HG03442 (cell line): ENCODE measurements at regions not wholly inside any gene's neighbourhood (a gene's known extent, or its start where the extent isn't known, plus 50 kb on each side); places are given as distances from the start of the nearest gene placed in this dataset.
"Not testable (repeated sequence)": the region's sequence is repeated elsewhere in the genome, so short reads cannot be mapped to it uniquely, and the experiment has no call there.

Experiments
- ATAC-seq: cut with Tn5 transposase; IDR thresholded peaks from one replicate; pipeline ENCODE4 v1.9.1; 2021; ENCODE audit warnings: mild to moderate bottlenecking, moderate library complexity; ENCODE audit not compliant: unreplicated experiment

DNA sequence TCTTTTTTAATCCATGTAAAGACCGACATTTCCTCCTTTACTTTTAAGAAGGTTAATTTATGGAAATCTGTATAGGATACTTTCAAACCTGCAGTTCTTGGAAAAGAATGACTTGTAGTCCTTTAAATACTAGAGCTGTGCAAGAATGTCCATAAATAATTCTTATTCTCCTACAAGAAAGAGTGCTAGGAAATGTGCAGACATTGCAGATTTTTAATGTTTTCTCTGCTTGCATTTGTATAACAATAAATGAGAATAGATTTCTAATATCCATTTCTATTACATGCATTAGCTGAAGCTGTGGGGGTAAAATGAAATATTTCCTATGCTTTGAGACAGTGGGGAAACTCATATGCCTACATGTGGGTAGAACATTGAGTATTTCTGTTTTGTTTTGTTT is 607.2 kb upstream of the NOVA1 start:
- ATAC-seq = no peak

DNA sequence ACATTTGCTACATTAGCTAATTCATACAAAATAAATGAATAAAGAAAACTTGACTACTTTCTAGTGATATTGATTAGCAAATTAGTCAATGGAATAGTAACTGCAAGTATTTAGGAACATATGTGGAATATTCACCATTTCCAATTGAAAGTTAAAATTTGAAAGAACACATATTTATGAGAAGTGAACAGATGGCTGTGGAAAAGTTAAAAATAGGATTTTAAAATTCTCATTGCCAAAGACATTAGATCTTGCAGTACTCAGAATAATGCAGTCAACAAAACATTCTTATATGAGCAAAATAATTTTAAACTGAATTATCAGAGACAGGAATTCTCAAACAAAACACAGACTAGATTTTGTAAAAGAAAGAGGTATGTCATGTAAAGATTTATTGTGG is 613.9 kb upstream of the NOVA1 start:
- ATAC-seq = no peak

GRCh38 chr14:27222671-27223070 is 624.8 kb upstream of the NOVA1 start:
- ATAC-seq = no peak

GRCh38 chr14:27223906-27224305 is 626.1 kb upstream of the NOVA1 start:
- no peak for ATAC-seq

DNA sequence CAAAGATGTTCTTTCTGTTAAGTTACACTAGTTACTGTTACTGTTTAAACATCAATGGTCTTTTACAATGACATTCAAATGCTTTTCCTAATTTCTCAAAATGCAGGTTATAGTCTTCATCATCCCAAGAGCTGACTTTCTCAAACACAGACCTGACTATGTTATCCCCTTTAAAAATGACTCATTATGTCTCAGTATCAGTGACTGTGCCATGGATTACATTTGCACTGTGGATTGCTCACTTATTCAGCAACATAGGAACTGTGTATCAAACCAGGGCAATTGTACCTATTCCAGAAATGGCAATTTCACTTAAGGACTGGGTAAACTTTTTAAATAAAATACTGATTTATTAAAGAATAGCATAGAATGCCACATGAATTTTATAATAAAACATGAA is 630.2 kb upstream of the NOVA1 start:
- ATAC-seq = no peak

DNA sequence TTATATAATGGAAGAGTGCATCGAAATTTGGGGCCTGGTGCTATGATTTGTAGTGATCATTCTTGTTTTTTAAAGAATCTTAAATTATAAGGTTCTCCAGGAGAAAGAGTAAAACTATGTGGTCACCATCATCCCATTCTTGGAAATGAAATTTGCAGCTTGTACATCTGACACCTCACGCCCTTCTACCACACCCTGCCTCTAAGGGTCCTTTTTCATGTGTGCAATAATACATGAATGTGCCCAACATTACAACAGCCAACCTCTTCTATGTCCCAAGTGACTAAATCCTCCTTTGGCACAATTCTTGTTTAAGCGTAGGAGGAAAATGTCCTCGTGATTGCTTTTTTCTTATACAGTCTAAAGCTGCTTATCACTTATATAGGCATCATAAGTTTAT is 636.5 kb upstream of the NOVA1 start:
- no peak for ATAC-seq

GRCh38 chr14:27236601-27237000 is 638.8 kb upstream of the NOVA1 start:
- no peak for ATAC-seq

DNA sequence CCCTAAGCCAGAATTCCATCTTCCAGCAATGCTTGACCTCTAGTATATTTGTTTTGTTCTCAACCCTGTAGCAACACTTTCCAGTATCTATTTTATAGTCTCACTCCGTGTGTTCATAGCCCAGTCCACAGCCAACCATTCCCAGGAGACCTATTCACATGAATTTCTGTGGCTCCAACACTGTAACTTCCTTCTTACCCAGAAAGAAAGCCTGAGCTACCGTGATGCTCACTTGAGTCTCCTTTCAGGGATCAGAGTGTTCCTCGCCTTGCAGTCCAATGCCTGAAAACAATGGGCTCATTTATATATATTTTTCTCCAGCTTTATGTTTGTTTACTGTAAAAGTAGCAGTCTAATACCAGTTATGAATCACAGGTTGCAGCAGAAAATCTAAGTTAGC is 645.0 kb upstream of the NOVA1 start:
- ATAC-seq = no peak

- ATAC-seq = no peak
Observed at GRCh38 chr14:27243365-27243764, 645.5 kb upstream of the NOVA1 start.

GRCh38 chr14:27245947-27246346 is 648.1 kb upstream of the NOVA1 start:
- no peak for ATAC-seq

DNA sequence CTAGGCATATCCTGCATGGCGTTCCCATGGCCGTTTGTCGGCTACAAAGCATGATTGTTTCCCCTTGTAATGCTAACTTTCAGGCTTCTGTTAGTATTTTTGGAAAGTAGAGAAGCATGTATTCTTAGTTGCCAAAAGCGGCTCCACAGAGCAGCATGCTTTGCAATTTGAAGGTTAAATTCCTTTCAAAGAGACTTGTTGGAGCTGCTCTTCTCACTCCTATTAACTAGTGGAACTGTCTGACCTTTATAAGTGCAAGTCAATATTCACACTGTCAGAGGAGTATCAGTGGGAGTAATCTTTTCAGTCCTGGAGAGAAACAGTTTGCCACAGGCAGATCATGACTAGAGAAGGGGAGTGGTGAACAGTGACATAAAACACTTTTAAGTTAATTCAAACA is 656.1 kb upstream of the NOVA1 start:
- no peak for ATAC-seq

DNA sequence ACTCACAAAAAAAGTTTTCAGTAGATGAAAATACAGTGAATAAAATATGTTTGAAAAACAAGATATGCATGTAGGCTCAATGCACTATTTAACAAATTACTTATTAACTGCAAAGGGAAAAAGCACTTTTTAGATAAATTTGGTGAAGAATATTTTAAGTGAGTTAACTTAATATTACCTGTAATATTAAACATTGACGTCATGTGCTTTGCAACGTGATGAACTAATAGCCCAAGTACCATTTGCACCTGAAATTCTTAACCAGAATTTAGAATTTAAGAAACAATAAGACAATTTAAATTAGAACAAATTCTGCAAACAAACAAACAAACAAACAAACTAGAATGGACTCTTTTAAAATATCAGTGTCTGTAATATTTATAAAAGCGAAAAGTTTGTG is 659.0 kb upstream of the NOVA1 start:
- ATAC-seq = no peak

GRCh38 chr14:27267876-27268275 is 670.0 kb upstream of the NOVA1 start:
- no peak for ATAC-seq

- ATAC-seq = no peak
Observed at GRCh38 chr14:27270716-27271115, 672.9 kb upstream of the NOVA1 start.

- no peak for ATAC-seq
Observed at GRCh38 chr14:27278341-27278740, 680.5 kb upstream of the NOVA1 start.

DNA sequence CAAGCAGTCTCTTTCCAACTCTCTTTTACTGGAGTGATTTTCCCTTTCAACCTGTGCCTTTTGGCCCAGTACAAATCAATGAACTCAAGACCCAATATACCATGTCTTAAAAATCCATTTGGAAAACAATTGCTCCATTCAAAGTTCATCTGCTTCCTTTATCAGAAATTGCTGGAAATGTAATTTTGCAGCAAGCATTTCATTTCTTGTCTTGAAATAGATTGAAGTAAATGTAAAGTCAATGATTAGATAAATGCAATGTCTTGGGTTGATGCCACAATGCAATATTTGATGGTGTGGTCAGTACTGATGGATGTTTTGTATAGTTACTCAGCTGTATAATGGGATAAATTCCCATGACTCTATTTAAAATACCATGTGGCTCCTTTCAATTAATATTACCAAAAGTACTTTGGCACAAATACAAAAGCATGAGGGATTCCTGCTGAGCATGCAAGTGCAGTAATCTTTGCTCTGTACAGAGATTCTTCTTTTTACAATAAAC is 707.7 kb upstream of the NOVA1 start:
- ATAC-seq = no peak

DNA sequence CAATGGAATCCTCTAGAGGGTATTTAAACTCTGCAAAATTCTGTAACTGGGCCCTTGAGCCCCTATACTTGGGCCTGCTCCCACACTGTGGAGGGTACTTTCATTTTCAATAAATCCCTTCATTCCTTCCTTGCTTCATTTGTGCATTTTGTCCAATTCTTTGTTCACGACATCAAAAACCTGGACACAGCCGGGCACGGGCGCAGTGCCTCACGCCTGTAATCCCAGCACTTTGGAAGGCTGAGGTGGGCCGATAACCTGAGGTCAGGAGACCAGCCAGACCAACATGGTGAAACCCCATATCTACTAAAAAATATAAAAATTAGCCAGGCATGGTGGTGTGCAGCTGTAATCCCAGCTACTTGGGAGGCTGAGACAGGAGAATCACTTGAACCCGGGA is 714.9 kb upstream of the NOVA1 start:
- not testable (repeated sequence) for ATAC-seq

- no peak for ATAC-seq
Observed at GRCh38 chr14:27314231-27314630, 716.4 kb upstream of the NOVA1 start.

DNA sequence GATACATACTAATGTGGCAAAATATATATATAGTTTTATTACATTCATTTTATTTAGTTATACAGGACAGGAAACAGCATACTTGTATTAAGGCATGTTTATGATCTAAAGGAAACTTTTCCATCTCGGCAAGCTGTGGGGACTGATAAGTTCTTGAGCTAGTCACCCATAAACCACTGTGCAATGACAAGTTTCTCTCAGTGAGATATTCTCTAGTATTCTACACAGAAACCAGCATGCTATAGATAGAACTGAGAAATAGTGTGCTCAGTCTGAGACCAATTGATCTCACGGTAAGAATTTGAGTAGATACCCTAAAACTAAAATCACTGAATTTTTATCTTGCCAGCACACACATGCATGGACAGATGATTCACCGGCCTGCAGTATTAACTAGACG is 717.6 kb upstream of the NOVA1 start:
- no peak for ATAC-seq

- ATAC-seq = no peak
Observed at GRCh38 chr14:27315947-27316346, 718.1 kb upstream of the NOVA1 start.

DNA sequence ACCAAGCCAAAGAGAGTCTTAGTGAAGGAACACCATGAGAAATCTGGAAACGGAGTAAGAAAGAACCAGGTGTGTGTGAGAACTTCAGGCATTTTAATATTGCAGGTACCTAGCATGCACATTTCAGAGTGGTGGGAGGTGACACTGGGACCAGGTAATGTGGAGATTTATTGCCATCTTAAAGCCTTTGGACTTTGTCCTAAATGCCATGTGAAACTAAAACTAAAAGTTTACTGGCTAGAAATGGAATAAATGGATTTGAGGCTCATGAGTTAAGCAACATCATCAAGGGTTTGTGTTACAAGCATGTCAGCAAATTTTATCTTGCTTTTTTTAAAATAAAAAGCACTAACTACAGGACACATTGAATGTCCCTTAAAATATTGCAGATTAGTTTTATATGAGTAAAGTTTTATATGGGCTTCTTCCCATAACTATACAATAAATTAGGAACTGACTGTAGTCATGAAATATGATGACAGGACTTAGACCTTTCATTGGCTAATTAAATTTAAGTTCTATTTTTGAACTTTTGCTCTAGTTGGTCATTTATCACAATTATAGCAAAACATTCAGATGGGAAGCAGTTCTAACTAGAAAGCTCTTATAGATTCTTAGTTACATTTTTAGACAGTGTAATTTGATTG is 721.1 kb upstream of the NOVA1 start:
- ATAC-seq = no peak

GRCh38 chr14:27320261-27320660 is 722.4 kb upstream of the NOVA1 start:
- ATAC-seq = no peak

GRCh38 chr14:27327095-27327494 is 729.3 kb upstream of the NOVA1 start:
- no peak for ATAC-seq
